Activated CD4-positive, alpha-beta T cell treated with anti-CD3 and anti-CD28 coated beads for 36 hours (primary cell): ENCODE measurements at regions not wholly inside any gene's neighbourhood (a gene's known extent, or its start where the extent isn't known, plus 50 kb on each side); places are given as distances from the start of the nearest gene placed in this dataset.
"Not testable (repeated sequence)": the region's sequence is repeated elsewhere in the genome, so short reads cannot be mapped to it uniquely, and the experiment has no call there.

Experiments
- ATAC-seq: fragments of 200-7000 bp; cut with Tn5 transposase; one replicate; pipeline ENCODE4 v1.10.0; 2021; ENCODE audit warnings: mild to moderate bottlenecking, moderate library complexity
- CTCF ChIA-PET: fragments of 350-600 bp; sonication (Branson Sonifier 250); formaldehyde crosslinking; loops from one replicate; lab custom pipeline; 2021; ENCODE audit warnings: antibody characterized with exemption; lab: Charles Lee
- POLR2A ChIA-PET: fragments of 350-600 bp; sonication (Branson Sonifier 250); formaldehyde crosslinking; loops from one replicate; lab custom pipeline; 2021; ENCODE audit warnings: antibody characterized with exemption, inconsistent platforms; lab: Charles Lee
- DNase-seq: peaks from one replicate; pipeline ENCODE4 v3.0.0-alpha.2; 2020
- H3K27ac Mint-ChIP-seq: one replicate; pipeline ENCODE4 v1.8.0; 2021; ENCODE audit warnings: mixed read lengths
- H3K27me3 Mint-ChIP-seq: one replicate; pipeline ENCODE4 v1.8.0; 2021; ENCODE audit warnings: mixed read lengths
- H3K36me3 Mint-ChIP-seq: one replicate; pipeline ENCODE4 v1.8.0; 2021; ENCODE audit warnings: low read depth, mixed read lengths
- H3K4me1 Mint-ChIP-seq: one replicate; pipeline ENCODE4 v1.8.0; 2021; ENCODE audit warnings: mixed read lengths
- H3K4me3 Mint-ChIP-seq: one replicate; pipeline ENCODE4 v1.8.0; 2021; ENCODE audit warnings: mild to moderate bottlenecking, moderate library complexity, mixed read lengths
- H3K9me3 Mint-ChIP-seq: one replicate; pipeline ENCODE4 v1.8.0; 2021; ENCODE audit warnings: low read depth, mixed read lengths
- intact Hi-C, 2 experiments: fragments of 100-400 bp; cut with DNase I in 1 of 2; cut with micrococcal nuclease in 1 of 2; formaldehyde crosslinking; loops; one replicate each; pipeline versions ENCODE4 v1.14.2 to v1.15.1; 2022 to 2024; cut with DNase I, micrococcal nuclease

DNA sequence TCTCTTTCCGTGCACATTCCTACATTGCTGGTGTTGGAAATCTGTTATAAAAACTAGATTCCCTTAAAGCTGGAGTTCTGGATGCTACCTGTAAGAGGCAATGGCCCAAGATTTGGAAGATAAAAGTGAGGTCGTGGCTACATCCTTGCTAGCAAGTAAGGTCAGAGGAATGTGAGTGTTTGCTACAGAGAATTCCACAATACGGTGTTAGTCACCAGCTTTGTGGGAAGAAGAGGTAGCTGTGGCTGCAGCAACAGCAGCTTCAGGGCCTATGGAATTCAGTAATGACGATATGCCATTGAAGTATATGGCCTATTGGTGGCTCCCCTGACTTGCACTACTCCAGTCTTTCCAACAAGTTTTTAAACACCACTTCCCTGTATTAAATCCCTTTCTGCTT is 227.7 kb upstream of the TMEM260 start:
- peaks cover 7% of the 10 kb centered on the region for H3K9me3 Mint-ChIP-seq
- no peaks in the 10 kb centered on the region for H3K4me1 Mint-ChIP-seq
- intact Hi-C loops = no loop called here
- H3K27ac Mint-ChIP-seq = no peak overlapping the region
- CTCF ChIA-PET = interaction anchor here (1.0 kb wide), 1 partner anchor 70 kb away, joined by 3 read pairs; no protein-coding TSS in a partner anchor
- POLR2A ChIA-PET = no interaction called here
- H3K36me3 Mint-ChIP-seq = peaks cover 4% of the 10 kb centered on the region
- H3K4me3 Mint-ChIP-seq = no peak overlapping the region
- ATAC-seq = no peak
- no peak for DNase-seq
- H3K27me3 Mint-ChIP-seq = peaks cover 1% of the 10 kb centered on the region

DNA sequence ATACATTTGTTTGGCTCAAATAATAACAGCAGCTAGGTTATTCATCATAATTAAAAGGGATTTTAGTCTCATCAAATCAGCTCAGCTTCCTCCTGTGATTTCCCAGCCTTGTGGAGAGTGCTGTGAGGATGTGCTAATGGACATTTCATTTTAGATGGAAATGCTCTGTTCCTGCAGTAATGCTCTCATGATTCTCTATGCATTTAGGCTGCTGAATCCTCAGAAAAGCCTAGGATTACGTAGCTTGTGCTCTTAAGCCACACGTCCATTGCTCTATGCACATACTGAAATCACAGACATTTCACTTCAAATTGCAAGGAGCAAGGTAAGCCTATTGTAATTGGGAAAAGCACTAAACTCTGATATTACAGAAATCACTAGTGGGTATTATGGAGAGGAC is 226.6 kb upstream of the TMEM260 start:
- Mint-ChIP-seq H3K4me1 (no peaks in the 10 kb centered on the region), H3K27me3 (peaks cover 1% of the 10 kb centered on the region), H3K27ac (no peak overlapping the region), H3K4me3 (no peak overlapping the region), H3K9me3 (peaks cover 7% of the 10 kb centered on the region), H3K36me3 (peaks cover 4% of the 10 kb centered on the region)
- ATAC-seq (no peak), DNase-seq (no peak)
- CTCF ChIA-PET = interaction anchor here (0.5 to 1.0 kb wide), 4 partner anchors 15 to 621 kb away, joined by 3 to 4 read pairs (median 3); no protein-coding TSS in a partner anchor
- POLR2A ChIA-PET = no interaction called here
- intact Hi-C loops = no loop called here

DNA sequence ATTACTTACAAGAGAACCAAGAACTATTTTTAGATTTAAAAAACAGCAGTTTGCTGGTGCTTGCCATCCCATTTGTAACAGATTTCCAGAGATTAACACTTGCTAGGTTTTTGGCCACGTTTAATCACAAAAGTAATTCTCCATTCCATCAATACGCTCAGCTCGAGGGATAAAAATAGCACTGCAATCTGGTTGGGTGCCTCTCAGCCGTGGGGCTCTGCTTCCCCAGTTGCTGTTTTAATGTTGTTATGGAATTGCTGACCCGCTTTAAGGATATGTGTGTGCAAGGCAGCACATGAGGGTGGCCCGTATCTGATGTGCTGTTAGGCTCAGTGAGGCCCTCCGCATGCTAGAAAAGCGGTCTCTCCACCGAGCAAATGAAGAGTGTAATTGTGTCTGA is 222.2 kb upstream of the TMEM260 start:
- ChIA-PET POLR2A (no interaction called here), CTCF (no interaction called here)
- peaks cover 5% of the 10 kb centered on the region for H3K4me1 Mint-ChIP-seq
- peaks cover 1% of the 10 kb centered on the region for H3K27me3 Mint-ChIP-seq
- H3K9me3 Mint-ChIP-seq = no peaks in the 10 kb centered on the region
- no peak overlapping the region for H3K27ac Mint-ChIP-seq
- no peak for DNase-seq
- H3K36me3 Mint-ChIP-seq = no peaks in the 10 kb centered on the region
- H3K4me3 Mint-ChIP-seq = no peak overlapping the region
- no peak for ATAC-seq
- intact Hi-C loops = no loop called here

- intact Hi-C loops = no loop called here
- Mint-ChIP-seq H3K27me3 (peaks cover 1% of the 10 kb centered on the region), H3K27ac (no peak overlapping the region), H3K9me3 (no peaks in the 10 kb centered on the region), H3K36me3 (no peaks in the 10 kb centered on the region), H3K4me1 (peaks cover 5% of the 10 kb centered on the region), H3K4me3 (no peak overlapping the region)
- POLR2A ChIA-PET = no interaction called here
- DNase-seq = no peak
- CTCF ChIA-PET = no interaction called here
- ATAC-seq = peak; percentile 61
These were observed 221.3 kb upstream of the TMEM260 start for GRCh38 chr14:56358275-56358674.

GRCh38 chr14:56358851-56359614 is 220.6 kb upstream of the TMEM260 start:
- H3K27ac Mint-ChIP-seq = no peak overlapping the region
- H3K36me3 Mint-ChIP-seq = no peaks in the 10 kb centered on the region
- no peaks in the 10 kb centered on the region for H3K9me3 Mint-ChIP-seq
- CTCF ChIA-PET = no interaction called here
- intact Hi-C loops = no loop called here
- H3K4me3 Mint-ChIP-seq = no peak overlapping the region
- H3K27me3 Mint-ChIP-seq = peaks cover 1% of the 10 kb centered on the region
- peak; percentile 86 for ATAC-seq
- peaks cover 5% of the 10 kb centered on the region for H3K4me1 Mint-ChIP-seq
- DNase-seq = peak; percentile 51
- POLR2A ChIA-PET = no interaction called here

- H3K27ac Mint-ChIP-seq, H3K9me3 Mint-ChIP-seq, ATAC-seq, H3K4me3 Mint-ChIP-seq, H3K27me3 Mint-ChIP-seq, DNase-seq, POLR2A ChIA-PET, H3K36me3 Mint-ChIP-seq, intact Hi-C loops, H3K4me1 Mint-ChIP-seq, CTCF ChIA-PET: not testable (repeated sequence)
These were observed 213.9 kb upstream of the TMEM260 start for GRCh38 chr14:56365663-56366062.

GRCh38 chr14:56367416-56367815 is 212.2 kb upstream of the TMEM260 start:
- no peak overlapping the region for H3K4me3 Mint-ChIP-seq
- H3K36me3 Mint-ChIP-seq = no peaks in the 10 kb centered on the region
- no peaks in the 10 kb centered on the region for H3K4me1 Mint-ChIP-seq
- H3K9me3 Mint-ChIP-seq = peaks cover 9% of the 10 kb centered on the region
- CTCF ChIA-PET = no interaction called here
- DNase-seq (no peak), ATAC-seq (no peak)
- intact Hi-C loops = no loop called here
- H3K27me3 Mint-ChIP-seq = no peaks in the 10 kb centered on the region
- POLR2A ChIA-PET = no interaction called here
- no peak overlapping the region for H3K27ac Mint-ChIP-seq

- intact Hi-C loops = no loop called here
- H3K27ac Mint-ChIP-seq = no peak overlapping the region
- H3K27me3 Mint-ChIP-seq = no peaks in the 10 kb centered on the region
- ChIA-PET CTCF (interaction anchor here (0.6 kb wide), 1 partner anchor 32 kb away, joined by 4 read pairs; no protein-coding TSS in a partner anchor), POLR2A (no interaction called here)
- H3K9me3 Mint-ChIP-seq = peaks cover 16% of the 10 kb centered on the region
- H3K4me1 Mint-ChIP-seq = no peaks in the 10 kb centered on the region
- no peaks in the 10 kb centered on the region for H3K36me3 Mint-ChIP-seq
- ATAC-seq = no peak
- no peak for DNase-seq
- H3K4me3 Mint-ChIP-seq = no peak overlapping the region
These were observed 207.9 kb upstream of the TMEM260 start for GRCh38 chr14:56371737-56372136.

- H3K36me3 Mint-ChIP-seq = no peaks in the 10 kb centered on the region
- CTCF ChIA-PET = no interaction called here
- H3K27me3 Mint-ChIP-seq = no peaks in the 10 kb centered on the region
- H3K27ac Mint-ChIP-seq = no peak overlapping the region
- no peak overlapping the region for H3K4me3 Mint-ChIP-seq
- peaks cover 16% of the 10 kb centered on the region for H3K9me3 Mint-ChIP-seq
- DNase-seq (no peak), ATAC-seq (no peak)
- POLR2A ChIA-PET = no interaction called here
- H3K4me1 Mint-ChIP-seq = no peaks in the 10 kb centered on the region
- intact Hi-C loops = no loop called here
These were observed 205.2 kb upstream of the TMEM260 start for GRCh38 chr14:56374421-56374820.

DNA sequence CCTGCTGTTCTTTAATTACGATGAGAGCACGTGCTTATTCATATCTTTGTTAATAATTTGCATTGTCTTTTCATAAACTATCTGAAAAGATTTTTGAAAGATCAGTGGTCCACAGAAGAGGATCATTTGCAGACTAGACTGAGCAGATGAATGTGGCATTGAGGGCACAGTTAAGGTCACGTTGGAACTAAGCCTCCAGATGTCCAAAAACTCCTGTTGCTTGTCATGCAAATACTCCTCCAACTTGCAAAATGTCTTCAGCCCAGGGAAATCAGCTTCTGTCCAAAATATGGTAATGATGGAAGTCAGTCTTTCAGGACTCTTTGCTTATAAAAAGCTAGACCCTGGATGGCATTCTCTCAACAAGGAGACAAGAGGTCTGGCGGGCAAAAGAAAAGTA is 201.6 kb upstream of the TMEM260 start:
- Mint-ChIP-seq H3K36me3 (no peaks in the 10 kb centered on the region), H3K4me1 (no peaks in the 10 kb centered on the region), H3K27ac (no peak overlapping the region), H3K4me3 (no peak overlapping the region), H3K27me3 (no peaks in the 10 kb centered on the region), H3K9me3 (peaks cover 6% of the 10 kb centered on the region)
- ATAC-seq (no peak), DNase-seq (no peak)
- CTCF ChIA-PET = interaction anchor here (1.1 kb wide), 1 partner anchor 113 kb away, joined by 3 read pairs; no protein-coding TSS in a partner anchor
- intact Hi-C loops = no loop called here
- POLR2A ChIA-PET = no interaction called here

GRCh38 chr14:56378475-56378877 is 201.1 kb upstream of the TMEM260 start:
- no peak for ATAC-seq
- Mint-ChIP-seq H3K27me3 (no peaks in the 10 kb centered on the region), H3K36me3 (no peaks in the 10 kb centered on the region), H3K4me3 (no peak overlapping the region), H3K4me1 (no peaks in the 10 kb centered on the region), H3K9me3 (peaks cover 5% of the 10 kb centered on the region), H3K27ac (no peak overlapping the region)
- no peak for DNase-seq
- ChIA-PET POLR2A (no interaction called here), CTCF (interaction anchor here (1.1 kb wide), 1 partner anchor 113 kb away, joined by 3 read pairs; no protein-coding TSS in a partner anchor)
- intact Hi-C loops = no loop called here

DNA sequence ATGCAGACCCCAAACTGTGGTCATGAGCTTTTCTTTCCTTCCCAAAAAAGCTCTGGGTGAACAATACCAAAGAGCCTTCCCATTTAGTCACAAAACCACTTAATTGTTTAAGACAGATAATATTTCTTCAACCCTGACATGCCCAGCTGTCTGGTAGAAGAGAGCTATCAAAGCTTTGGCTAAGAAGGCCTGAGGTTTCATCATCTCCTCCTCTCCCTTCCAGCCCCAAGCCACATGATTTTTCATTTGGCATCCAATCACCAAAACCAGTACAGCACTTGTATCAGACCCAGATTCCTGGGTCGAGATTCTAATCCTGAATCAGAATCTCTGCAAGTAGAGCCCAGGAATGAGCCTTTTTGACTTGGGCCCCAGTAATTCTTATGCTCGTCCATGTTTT is 199.6 kb upstream of the TMEM260 start:
- Mint-ChIP-seq H3K9me3 (peaks cover 7% of the 10 kb centered on the region), H3K4me3 (no peak overlapping the region), H3K27me3 (no peaks in the 10 kb centered on the region), H3K4me1 (no peaks in the 10 kb centered on the region), H3K36me3 (no peaks in the 10 kb centered on the region), H3K27ac (no peak overlapping the region)
- ChIA-PET CTCF (interaction anchor here (1.2 kb wide), 1 partner anchor 73 kb away, joined by 3 read pairs; no protein-coding TSS in a partner anchor), POLR2A (no interaction called here)
- intact Hi-C loops = no loop called here
- ATAC-seq (no peak), DNase-seq (no peak)
